ENCODE measurements at regions not wholly inside any gene's neighbourhood (a gene's known extent, or its start where the extent isn't known, plus 50 kb on each side); places are given as distances from the start of the nearest gene placed in this dataset.
A peak's percentile ranks its signal among the peaks of the same experiment; 100 is the strongest.

DNA sequence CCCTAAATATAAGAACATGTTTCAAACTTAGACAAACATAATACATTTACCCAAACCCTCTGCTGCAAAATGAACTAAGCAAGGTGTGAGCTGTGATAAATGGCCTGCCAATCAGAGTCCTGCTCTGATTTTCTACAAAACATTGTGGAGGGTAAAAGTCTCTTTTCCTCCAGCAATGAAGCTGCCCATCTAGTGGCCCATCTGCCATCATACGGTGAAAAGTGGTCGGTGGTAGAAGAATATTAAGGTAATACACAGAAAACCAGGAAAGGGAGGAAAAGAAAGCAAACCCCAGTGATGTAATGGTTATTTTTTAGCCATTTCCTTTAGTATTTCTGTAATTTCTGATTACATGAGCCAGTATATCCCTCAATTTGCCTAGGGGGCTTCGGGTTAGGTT is 838.1 kb downstream of the TBL1XR1 start:
- TF ChIP-seq, protein P1, sequence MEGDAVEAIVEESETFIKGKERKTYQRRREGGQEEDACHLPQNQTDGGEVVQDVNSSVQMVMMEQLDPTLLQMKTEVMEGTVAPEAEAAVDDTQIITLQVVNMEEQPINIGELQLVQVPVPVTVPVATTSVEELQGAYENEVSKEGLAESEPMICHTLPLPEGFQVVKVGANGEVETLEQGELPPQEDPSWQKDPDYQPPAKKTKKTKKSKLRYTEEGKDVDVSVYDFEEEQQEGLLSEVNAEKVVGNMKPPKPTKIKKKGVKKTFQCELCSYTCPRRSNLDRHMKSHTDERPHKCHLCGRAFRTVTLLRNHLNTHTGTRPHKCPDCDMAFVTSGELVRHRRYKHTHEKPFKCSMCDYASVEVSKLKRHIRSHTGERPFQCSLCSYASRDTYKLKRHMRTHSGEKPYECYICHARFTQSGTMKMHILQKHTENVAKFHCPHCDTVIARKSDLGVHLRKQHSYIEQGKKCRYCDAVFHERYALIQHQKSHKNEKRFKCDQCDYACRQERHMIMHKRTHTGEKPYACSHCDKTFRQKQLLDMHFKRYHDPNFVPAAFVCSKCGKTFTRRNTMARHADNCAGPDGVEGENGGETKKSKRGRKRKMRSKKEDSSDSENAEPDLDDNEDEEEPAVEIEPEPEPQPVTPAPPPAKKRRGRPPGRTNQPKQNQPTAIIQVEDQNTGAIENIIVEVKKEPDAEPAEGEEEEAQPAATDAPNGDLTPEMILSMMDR (conservative IDR thresholded peaks at IDR 0.05): peak; percentile 41
- H3K27ac Mint-ChIP-seq (ENCODE audit: unreplicated experiment): no peak overlapping the region

DNA sequence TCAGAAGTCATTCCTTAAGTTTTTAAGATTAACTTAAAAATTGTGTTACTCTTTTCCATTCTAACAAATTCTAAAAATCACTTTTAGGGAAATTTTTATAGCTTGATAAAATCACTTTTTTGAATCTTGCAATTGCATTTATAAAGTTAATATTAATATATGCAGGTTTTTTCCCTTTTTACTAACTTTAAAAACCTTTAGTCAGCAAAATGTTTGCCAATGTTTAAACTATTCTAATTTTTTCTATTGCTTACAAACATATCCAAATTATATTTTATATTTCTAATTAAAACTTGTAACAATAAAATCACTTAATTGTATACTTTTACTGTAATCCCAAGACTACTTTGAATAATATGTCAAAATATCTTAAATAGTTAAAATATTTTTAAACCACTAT is 839.4 kb downstream of the TBL1XR1 start:
- Mint-ChIP-seq H3K27me3 (ENCODE audit: low read depth) (no peaks in the 10 kb centered on the region), H3K4me1 (peaks cover 10% of the 10 kb centered on the region), H3K27ac (ENCODE audit: unreplicated experiment) (no peak overlapping the region), H3K4me3 (no peak overlapping the region), H3K9me3 (peaks cover 13% of the 10 kb centered on the region), H3K36me3 (ENCODE audit: low read depth) (no peaks in the 10 kb centered on the region)
- no peak for DNase-seq (ENCODE audit: low read depth, low spot score)
- TF ChIP-seq, protein P1 (conservative IDR thresholded peaks at IDR 0.05): no peak

More for the DNA sequence above, 838.1 kb downstream of the TBL1XR1 start:
- H3K36me3 Mint-ChIP-seq (ENCODE audit: low read depth): no peaks in the 10 kb centered on the region
- no peak for DNase-seq (ENCODE audit: low read depth, low spot score)
- H3K9me3 Mint-ChIP-seq: peaks cover 10% of the 10 kb centered on the region
- no peaks in the 10 kb centered on the region for H3K4me1 Mint-ChIP-seq
- H3K4me3 Mint-ChIP-seq: no peak overlapping the region
- H3K27me3 Mint-ChIP-seq (ENCODE audit: low read depth): no peaks in the 10 kb centered on the region

DNA sequence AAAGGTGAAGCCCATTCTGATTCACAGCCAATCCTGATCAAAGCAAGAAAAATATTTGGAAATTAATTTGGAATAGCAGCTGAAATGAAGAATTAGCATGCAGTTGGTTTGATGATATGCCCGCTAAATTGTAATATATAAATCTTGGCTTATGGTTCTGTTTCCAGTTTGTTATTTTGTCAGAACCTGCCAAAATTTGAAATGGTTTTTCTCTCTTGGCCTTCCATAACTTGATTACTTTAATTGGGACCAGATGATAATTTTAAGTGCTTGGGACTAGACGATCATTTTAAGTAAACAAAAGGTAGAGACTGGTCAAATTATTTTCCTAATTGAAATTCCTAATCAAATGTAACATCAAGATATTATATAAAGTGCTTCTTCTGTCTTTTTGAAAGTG is 842.4 kb downstream of the TBL1XR1 start:
- Mint-ChIP-seq H3K4me3 (no peak overlapping the region), H3K36me3 (ENCODE audit: low read depth) (peaks cover 3% of the 10 kb centered on the region), H3K9me3 (peaks cover 15% of the 10 kb centered on the region), H3K27me3 (ENCODE audit: low read depth) (no peaks in the 10 kb centered on the region), H3K4me1 (peaks cover 21% of the 10 kb centered on the region), H3K27ac (ENCODE audit: unreplicated experiment) (no peak overlapping the region)
- TF ChIP-seq, protein P1 (conservative IDR thresholded peaks at IDR 0.05): no peak
- DNase-seq (ENCODE audit: low read depth, low spot score): no peak

DNA sequence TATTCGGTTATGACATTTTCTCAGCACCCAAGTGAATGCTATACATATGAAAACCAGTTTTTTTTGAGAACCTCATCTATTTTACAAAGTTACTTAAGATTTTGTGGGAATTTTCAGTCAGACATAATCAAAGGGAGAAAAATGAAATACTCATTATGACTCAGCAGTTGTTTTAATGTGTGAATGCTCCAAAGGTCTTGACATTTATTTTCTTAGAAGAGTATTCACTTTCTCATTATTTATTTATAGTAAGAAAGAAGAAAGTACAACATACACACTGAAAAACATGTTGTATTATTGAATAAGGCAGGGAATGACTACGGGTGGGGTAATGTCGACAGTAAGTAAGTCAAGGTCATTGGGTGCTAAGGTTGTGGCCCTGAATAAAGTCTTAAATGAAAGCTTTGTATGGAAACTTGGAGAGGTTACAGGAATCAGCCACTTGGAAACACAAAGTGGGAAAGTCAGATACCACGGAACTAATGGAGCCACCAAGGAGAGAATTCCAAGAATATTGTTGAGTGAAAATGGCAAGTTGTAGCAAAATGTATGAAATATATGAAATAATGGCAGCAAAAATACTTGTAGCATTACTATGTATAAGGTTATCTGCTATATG is 844.5 kb downstream of the TBL1XR1 start:
- H3K27ac Mint-ChIP-seq (ENCODE audit: unreplicated experiment): peak overlapping the region; percentile 92
- peaks cover 15% of the 10 kb centered on the region for H3K9me3 Mint-ChIP-seq
- peaks cover 6% of the 10 kb centered on the region for H3K36me3 Mint-ChIP-seq (ENCODE audit: low read depth)
- H3K4me1 Mint-ChIP-seq: peaks cover 21% of the 10 kb centered on the region
- TF ChIP-seq, protein P1 (conservative IDR thresholded peaks at IDR 0.05): no peak
- DNase-seq (ENCODE audit: low read depth, low spot score): no peak
- peak overlapping the region; percentile 59 for H3K4me3 Mint-ChIP-seq
- H3K27me3 Mint-ChIP-seq (ENCODE audit: low read depth): no peaks in the 10 kb centered on the region

DNA sequence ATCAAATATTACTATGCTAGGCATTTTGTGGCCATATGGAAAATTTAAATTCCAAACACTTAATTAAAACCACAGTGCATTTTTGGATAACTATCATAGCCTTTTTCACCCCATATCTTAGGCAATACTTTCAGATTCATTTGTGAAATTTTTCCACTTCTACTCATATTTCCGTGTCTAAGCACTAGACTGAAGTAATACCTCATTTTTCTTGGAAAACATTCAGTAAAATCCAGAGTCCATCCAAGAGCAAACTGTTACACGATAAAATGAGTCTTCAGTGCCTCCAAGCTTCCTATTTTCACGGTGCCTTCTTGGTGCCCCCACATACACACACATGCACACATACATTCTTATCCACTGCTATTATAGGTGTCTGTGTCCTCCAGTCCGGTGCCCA is 845.9 kb downstream of the TBL1XR1 start:
- DNase-seq (ENCODE audit: low read depth, low spot score): no peak
- H3K27me3 Mint-ChIP-seq (ENCODE audit: low read depth): no peaks in the 10 kb centered on the region

More for the DNA sequence above, 845.9 kb downstream of the TBL1XR1 start:
- no peak overlapping the region for H3K4me3 Mint-ChIP-seq
- TF ChIP-seq, protein P1 (conservative IDR thresholded peaks at IDR 0.05): no peak
- H3K4me1 Mint-ChIP-seq: peaks cover 21% of the 10 kb centered on the region
- peaks cover 6% of the 10 kb centered on the region for H3K36me3 Mint-ChIP-seq (ENCODE audit: low read depth)
- peaks cover 17% of the 10 kb centered on the region for H3K9me3 Mint-ChIP-seq
- H3K27ac Mint-ChIP-seq (ENCODE audit: unreplicated experiment): peak overlapping the region; percentile 84

All from neural crest cell (in vitro differentiated cells).